GM23248 (cell line): ENCODE measurements at regions not wholly inside any gene's neighbourhood (a gene's known extent, or its start where the extent isn't known, plus 50 kb on each side); places are given as distances from the start of the nearest gene placed in this dataset.

Source experiments
- DNase-seq: peaks from one replicate; pipeline ENCODE4 v3.0.0-alpha.2; 2015
- H2AFZ ChIP-seq: fragments of 200-600 bp; sonication (generic); 2 replicates; pipeline ENCODE4 v1.6.1; 2016; ENCODE audit warnings: antibody characterized with exemption
- H3F3A ChIP-seq: fragments of 200-600 bp; sonication (generic); 2 replicates; pipeline ENCODE4 v1.6.1; 2016; ENCODE audit warnings: mild to moderate bottlenecking, antibody characterized with exemption, mixed run types; ENCODE audit not compliant: insufficient read depth
- H3K27ac ChIP-seq: fragments of 200-600 bp; sonication (generic); 2 replicates; pipeline ENCODE4 v1.5.1; 2016; ENCODE audit warnings: mild to moderate bottlenecking
- H3K27me3 ChIP-seq: fragments of 200-600 bp; sonication (generic); replicated peaks from 2 replicates; pipeline ENCODE4 v1.6.1; 2016; ENCODE audit warnings: mild to moderate bottlenecking; ENCODE audit not compliant: insufficient read depth
- H3K36me3 ChIP-seq: fragments of 200-600 bp; sonication (generic); 2 replicates; pipeline ENCODE4 v1.6.1; 2016; ENCODE audit warnings: low read depth, mild to moderate bottlenecking
- H3K4me1 ChIP-seq: fragments of 200-600 bp; sonication (generic); 2 replicates; pipeline ENCODE4 v1.6.1; 2016; ENCODE audit warnings: mild to moderate bottlenecking; ENCODE audit not compliant: insufficient read depth
- H3K4me2 ChIP-seq: fragments of 200-600 bp; sonication (generic); one replicate; pipeline ENCODE4 v1.6.1; 2016; ENCODE audit warnings: mild to moderate bottlenecking; ENCODE audit not compliant: unreplicated experiment
- H3K4me3 ChIP-seq: fragments of 200-600 bp; sonication (generic); 2 replicates; pipeline ENCODE4 v1.5.1; 2016; ENCODE audit warnings: mild to moderate bottlenecking
- H3K79me2 ChIP-seq: fragments of 200-600 bp; sonication (generic); 2 replicates; pipeline ENCODE4 v1.6.1; 2016; ENCODE audit warnings: mild to moderate bottlenecking; ENCODE audit not compliant: insufficient read depth
- H3K9ac ChIP-seq: fragments of 200-600 bp; sonication (generic); 2 replicates; pipeline ENCODE4 v1.6.1; 2016; ENCODE audit warnings: mild to moderate bottlenecking
- H3K9me2 ChIP-seq: fragments of 200-600 bp; sonication (generic); 2 replicates; pipeline ENCODE4 v1.6.1; 2016; ENCODE audit warnings: mixed run types, mild to moderate bottlenecking, moderate library complexity; ENCODE audit not compliant: insufficient read depth
- H3K9me3 ChIP-seq: fragments of 200-600 bp; sonication (generic); one replicate; pipeline ENCODE4 v1.6.1; 2017; ENCODE audit warnings: low read depth
- H4K20me1 ChIP-seq: fragments of 200-600 bp; sonication (generic); 2 replicates; pipeline ENCODE4 v1.6.0; 2016; ENCODE audit not compliant: insufficient read depth
- EZH2 ChIP-seq: fragments of 200-600 bp; sonication (generic); IDR thresholded peaks from 2 replicates; pipeline ENCODE4 v1.6.1; 2018; ENCODE audit warnings: antibody characterized with exemption, mild to moderate bottlenecking; ENCODE audit not compliant: insufficient read depth, poor library complexity, severe bottlenecking
- EZH2phosphoT487 ChIP-seq: fragments of 200-600 bp; sonication (generic); IDR thresholded peaks from 2 replicates; pipeline ENCODE4 v1.6.1; 2018; ENCODE audit warnings: antibody characterized with exemption, moderate library complexity, mild to moderate bottlenecking, low read depth; ENCODE audit not compliant: insufficient read depth
- WGBS, 2 experiments: methylation state at CpG; one replicate each; pipeline ENCODE4 v1.1.6; 2015 to 2017; ENCODE audit warnings: low lambda C conversion rate in 2 of 2, low coverage in 1 of 2; ENCODE audit errors: missing lambda C conversion rate in 2 of 2; 5-methylcytosine and 5-hydroxymethylcytosine counted together
- in situ Hi-C: fragments of 300-500 bp; cut with MboI; formaldehyde crosslinking; loops from 2 replicates; pipeline ENCODE4 v1.15.0; 2020

- Histone ChIP-seq H3K9me3 (no peaks in the 10 kb centered on the region), H3K4me2 (no peak overlapping the region), H3K4me1 (no peaks in the 10 kb centered on the region), H3K9ac (no peak overlapping the region), H3K79me2 (no peaks in the 10 kb centered on the region), H2AFZ (no peak overlapping the region), H3K27ac (no peak overlapping the region), H3K9me2 (no peaks in the 10 kb centered on the region), H4K20me1 (no peaks in the 10 kb centered on the region), H3F3A (no peaks in the 10 kb centered on the region), H3K4me3 (no peak overlapping the region), H3K36me3 (no peaks in the 10 kb centered on the region), H3K27me3 (no peaks in the 10 kb centered on the region; the same call in 1 of the 2 replicates)
- no peak for DNase-seq
- no peak for TF ChIP-seq EZH2phosphoT487
- TF ChIP-seq EZH2, result no peak
- WGBS, 2 experiments, result 0 to 10% methylated on average over 1 of the region's 1 CpG
- in situ Hi-C loops, result no loop called here
Measured at GRCh38 chr12:13725049-13725448, 256.4 kb downstream of the GRIN2B start.

DNA sequence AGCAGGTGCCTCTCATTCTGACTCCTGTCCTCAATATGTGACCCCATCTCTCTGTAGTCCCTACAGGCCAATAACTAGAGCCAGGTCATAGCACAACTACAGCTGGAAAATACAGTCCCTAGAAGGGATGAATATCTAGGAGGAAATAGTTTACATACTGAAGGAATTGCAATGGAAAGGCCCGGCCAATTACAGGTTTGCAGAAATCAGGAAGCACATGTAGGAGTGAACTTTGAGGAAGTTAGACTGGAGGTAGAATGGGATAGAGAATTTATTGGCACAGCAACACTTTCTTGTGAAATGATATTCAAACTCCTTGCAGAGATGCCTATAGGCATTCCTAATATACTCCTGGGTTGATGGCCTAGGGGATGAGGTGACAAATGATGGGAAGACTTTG is 257.3 kb downstream of the GRIN2B start:
- no peaks in the 10 kb centered on the region for H3K4me1 ChIP-seq
- no peak overlapping the region for H2AFZ ChIP-seq
- H3K4me2 ChIP-seq, result no peak overlapping the region
- H4K20me1 ChIP-seq, result no peaks in the 10 kb centered on the region
- no peaks in the 10 kb centered on the region for H3K36me3 ChIP-seq
- H3K9ac ChIP-seq, result no peak overlapping the region
- H3K4me3 ChIP-seq, result no peak overlapping the region
- no peak overlapping the region for H3K27ac ChIP-seq
- DNase-seq, result no peak
- TF ChIP-seq EZH2 (no peak), EZH2phosphoT487 (no peak)
- no peaks in the 10 kb centered on the region for H3K79me2 ChIP-seq
- H3K27me3 ChIP-seq, result no peaks in the 10 kb centered on the region; the same call in 1 of the 2 replicates
- WGBS, 2 experiments, result 28 to 44% methylated on average over 1 of the region's 1 CpG
- in situ Hi-C loops, result no loop called here
- H3K9me3 ChIP-seq, result no peaks in the 10 kb centered on the region
- no peaks in the 10 kb centered on the region for H3K9me2 ChIP-seq
- H3F3A ChIP-seq, result no peaks in the 10 kb centered on the region

GRCh38 chr12:13719986-13720385 is 261.4 kb downstream of the GRIN2B start:
- in situ Hi-C loops, result no loop called here
- no peaks in the 10 kb centered on the region for H3F3A ChIP-seq
- no peak overlapping the region for H2AFZ ChIP-seq
- no peaks in the 10 kb centered on the region for H4K20me1 ChIP-seq
- no peak overlapping the region for H3K9ac ChIP-seq
- no peak overlapping the region for H3K4me2 ChIP-seq
- H3K79me2 ChIP-seq, result no peaks in the 10 kb centered on the region
- H3K4me1 ChIP-seq, result no peaks in the 10 kb centered on the region
- TF ChIP-seq EZH2phosphoT487 (no peak), EZH2 (no peak)
- DNase-seq, result no peak
- no peaks in the 10 kb centered on the region for H3K36me3 ChIP-seq
- H3K9me3 ChIP-seq, result no peaks in the 10 kb centered on the region
- no peaks in the 10 kb centered on the region for H3K9me2 ChIP-seq
- 14 to 22% methylated on average over 2 of the region's 2 CpGs for WGBS, 2 experiments
- no peak overlapping the region for H3K27ac ChIP-seq
- H3K4me3 ChIP-seq, result no peak overlapping the region
- no peaks in the 10 kb centered on the region; the same call in 1 of the 2 replicates for H3K27me3 ChIP-seq

DNA sequence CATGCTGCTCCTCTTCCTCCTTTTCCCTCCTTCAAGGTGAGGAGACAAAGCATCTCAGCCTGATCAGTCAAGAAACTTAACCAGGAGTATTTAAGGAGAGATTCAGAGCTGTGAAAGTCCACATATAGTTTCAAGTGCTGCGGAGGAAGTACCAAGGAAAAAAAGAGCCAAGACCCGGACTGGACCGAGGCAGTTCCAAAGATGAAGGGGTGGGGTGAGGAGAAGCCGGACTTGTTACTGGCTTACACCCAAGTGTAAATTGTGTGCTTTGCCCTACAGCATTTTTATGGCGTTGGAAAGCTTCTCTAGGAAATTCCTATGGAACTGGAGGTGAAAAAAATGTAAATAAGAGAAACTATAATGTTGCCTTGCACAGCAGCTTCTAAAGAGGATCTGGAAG is 263.1 kb downstream of the GRIN2B start:
- Histone ChIP-seq H3F3A (no peaks in the 10 kb centered on the region), H3K9ac (no peak overlapping the region), H3K4me3 (no peak overlapping the region), H3K79me2 (no peaks in the 10 kb centered on the region), H3K27ac (no peak overlapping the region), H4K20me1 (no peaks in the 10 kb centered on the region), H3K9me2 (no peaks in the 10 kb centered on the region), H3K27me3 (no peaks in the 10 kb centered on the region; the same call in 1 of the 2 replicates), H3K36me3 (no peaks in the 10 kb centered on the region), H3K4me1 (no peaks in the 10 kb centered on the region), H2AFZ (no peak overlapping the region), H3K4me2 (no peak overlapping the region), H3K9me3 (no peaks in the 10 kb centered on the region)
- 34 to 37% methylated on average over 5 of the region's 5 CpGs for WGBS, 2 experiments
- in situ Hi-C loops, result no loop called here
- no peak for TF ChIP-seq EZH2
- TF ChIP-seq EZH2phosphoT487, result no peak
- DNase-seq, result no peak

DNA sequence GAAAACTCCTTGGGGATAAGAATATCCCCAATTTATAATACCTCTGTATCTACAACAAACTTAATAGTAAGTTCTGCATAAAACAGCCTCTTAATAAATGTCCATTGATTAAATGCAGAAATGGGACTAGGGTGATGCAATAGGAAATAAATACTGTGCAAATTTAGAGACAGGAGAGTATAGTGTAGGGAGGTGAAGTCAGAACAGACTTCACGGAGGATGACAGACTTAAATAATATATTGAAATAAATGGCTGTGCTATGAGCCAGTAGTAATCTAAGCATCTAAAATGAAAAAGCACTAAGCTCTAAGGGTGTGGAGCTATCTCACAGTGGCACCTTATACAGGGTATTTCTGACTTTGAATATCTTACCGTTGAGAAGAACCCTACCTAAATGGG is 265.3 kb downstream of the GRIN2B start:
- H3K27me3 ChIP-seq, result no peaks in the 10 kb centered on the region; the same call in 1 of the 2 replicates
- no peak overlapping the region for H3K9ac ChIP-seq
- no peak overlapping the region for H3K27ac ChIP-seq
- in situ Hi-C loops, result no loop called here
- H3K4me1 ChIP-seq, result no peaks in the 10 kb centered on the region
- no peak for DNase-seq
- no peaks in the 10 kb centered on the region for H3F3A ChIP-seq
- H3K9me3 ChIP-seq, result no peaks in the 10 kb centered on the region
- no peak overlapping the region for H3K4me3 ChIP-seq
- no peaks in the 10 kb centered on the region for H3K79me2 ChIP-seq
- no peaks in the 10 kb centered on the region for H3K36me3 ChIP-seq
- no peak overlapping the region for H2AFZ ChIP-seq
- no peaks in the 10 kb centered on the region for H4K20me1 ChIP-seq
- WGBS, 2 experiments, result 44 to 45% methylated on average over 2 of the region's 2 CpGs
- TF ChIP-seq EZH2 (no peak), EZH2phosphoT487 (no peak)
- H3K4me2 ChIP-seq, result no peak overlapping the region
- no peaks in the 10 kb centered on the region; the same call in 1 of the 2 replicates for H3K9me2 ChIP-seq
